CMK (cell line): ENCODE measurements at regions not wholly inside any gene's neighbourhood (a gene's known extent, or its start where the extent isn't known, plus 50 kb on each side); places are given as distances from the start of the nearest gene placed in this dataset.

ENCODE experiments used
- DNase-seq: peaks from one replicate; pipeline ENCODE4 v3.0.0-alpha.2; 2010; ENCODE audit warnings: low read depth

GRCh38 chr11:134687548-134687947 is 275.5 kb upstream of the B3GAT1 start:
- DNase-seq: no peak

- no peak for DNase-seq
Measured at GRCh38 chr11:134686460-134687061, 274.5 kb upstream of the B3GAT1 start.

GRCh38 chr11:134685793-134686380 is 273.8 kb upstream of the B3GAT1 start:
- no peak for DNase-seq

- no peak for DNase-seq
Measured at GRCh38 chr11:134684576-134684975, 272.5 kb upstream of the B3GAT1 start.

GRCh38 chr11:134683860-134684259 is 271.8 kb upstream of the B3GAT1 start:
- no peak for DNase-seq

- DNase-seq: no peak
Measured at GRCh38 chr11:134682577-134682976, 270.5 kb upstream of the B3GAT1 start.

GRCh38 chr11:134679592-134679991 is 267.6 kb upstream of the B3GAT1 start:
- DNase-seq: no peak

GRCh38 chr11:134678744-134679143 is 266.7 kb upstream of the B3GAT1 start:
- no peak for DNase-seq

- no peak for DNase-seq
Measured at GRCh38 chr11:134677891-134678551, 266.0 kb upstream of the B3GAT1 start.

GRCh38 chr11:134677397-134677822 is 265.4 kb upstream of the B3GAT1 start:
- DNase-seq: no peak

GRCh38 chr11:134676516-134677287 is 264.7 kb upstream of the B3GAT1 start:
- no peak for DNase-seq

- no peak for DNase-seq
Measured at GRCh38 chr11:134675983-134676382, 263.9 kb upstream of the B3GAT1 start.

GRCh38 chr11:134674974-134675373 is 262.9 kb upstream of the B3GAT1 start:
- no peak for DNase-seq

- no peak for DNase-seq
Measured at GRCh38 chr11:134670961-134671370, 258.9 kb upstream of the B3GAT1 start.

- DNase-seq: no peak
Measured at GRCh38 chr11:134670247-134670782, 258.3 kb upstream of the B3GAT1 start.

GRCh38 chr11:134669796-134670195 is 257.8 kb upstream of the B3GAT1 start:
- no peak for DNase-seq

GRCh38 chr11:134668796-134669195 is 256.8 kb upstream of the B3GAT1 start:
- DNase-seq: no peak

GRCh38 chr11:134668076-134668475 is 256.0 kb upstream of the B3GAT1 start:
- no peak for DNase-seq

GRCh38 chr11:134667505-134667904 is 255.5 kb upstream of the B3GAT1 start:
- DNase-seq: no peak

- no peak for DNase-seq
Measured at GRCh38 chr11:134667175-134667500, 255.1 kb upstream of the B3GAT1 start.

- no peak for DNase-seq
Measured at GRCh38 chr11:134666273-134667174, 254.5 kb upstream of the B3GAT1 start.
